Kidney epithelial cell (primary cell): ENCODE measurements at regions not wholly inside any gene's neighbourhood (a gene's known extent, or its start where the extent isn't known, plus 50 kb on each side); places are given as distances from the start of the nearest gene placed in this dataset.

Experiments used
- DNase-seq: peaks from one replicate; pipeline ENCODE4 v3.0.0-alpha.2; 2010; ENCODE audit warnings: low read depth
- H3K27me3 ChIP-seq: 2 replicates; pipeline ENCODE4 v1.6.0; 2011; ENCODE audit warnings: low read length; ENCODE audit not compliant: control insufficient read depth, insufficient read depth
- H3K36me3 ChIP-seq: 2 replicates; pipeline ENCODE4 v1.5.1; 2011; ENCODE audit warnings: low read length; ENCODE audit not compliant: control insufficient read depth, insufficient read depth
- H3K4me3 ChIP-seq: 2 replicates; pipeline ENCODE4 v1.5.1; 2011; ENCODE audit warnings: low read depth, mild to moderate bottlenecking, control low read depth, low read length
- CTCF ChIP-seq: IDR thresholded peaks from 2 replicates; pipeline ENCODE4 v1.5.1; 2011; ENCODE audit warnings: mild to moderate bottlenecking, moderate library complexity, low read length, control low read depth, inconsistent platforms; ENCODE audit not compliant: insufficient read depth, poor library complexity, severe bottlenecking

GRCh38 chr1:221457685-221458446, 284.0 kb downstream of the DUSP10 start:
- no peak for TF ChIP-seq CTCF
- H3K36me3 ChIP-seq: no peaks in the 10 kb centered on the region
- no peak overlapping the region for H3K4me3 ChIP-seq
- DNase-seq: no peak
- H3K27me3 ChIP-seq: no peaks in the 10 kb centered on the region

- H3K36me3 ChIP-seq: no peaks in the 10 kb centered on the region
- DNase-seq: no peak
- no peak overlapping the region for H3K4me3 ChIP-seq
- TF ChIP-seq CTCF: no peak
- H3K27me3 ChIP-seq: no peaks in the 10 kb centered on the region
Observed at GRCh38 chr1:221458447-221459156, 283.3 kb downstream of the DUSP10 start.

GRCh38 chr1:221459558-221459957, 282.3 kb downstream of the DUSP10 start:
- no peak for TF ChIP-seq CTCF
- H3K36me3 ChIP-seq: no peaks in the 10 kb centered on the region
- H3K27me3 ChIP-seq: no peaks in the 10 kb centered on the region
- DNase-seq: no peak
- H3K4me3 ChIP-seq: no peak overlapping the region

- TF ChIP-seq CTCF: no peak
- Histone ChIP-seq H3K27me3 (no peaks in the 10 kb centered on the region), H3K4me3 (no peak overlapping the region), H3K36me3 (no peaks in the 10 kb centered on the region)
- no peak for DNase-seq
Observed at GRCh38 chr1:221462345-221462744, 279.5 kb downstream of the DUSP10 start.

GRCh38 chr1:221468546-221468945, 273.3 kb downstream of the DUSP10 start:
- H3K27me3 ChIP-seq: no peaks in the 10 kb centered on the region
- TF ChIP-seq CTCF: no peak
- H3K4me3 ChIP-seq: no peak overlapping the region
- H3K36me3 ChIP-seq: no peaks in the 10 kb centered on the region
- no peak for DNase-seq

GRCh38 chr1:221469476-221469875, 272.4 kb downstream of the DUSP10 start:
- DNase-seq: no peak
- TF ChIP-seq CTCF: no peak
- Histone ChIP-seq H3K36me3 (no peaks in the 10 kb centered on the region), H3K27me3 (no peaks in the 10 kb centered on the region), H3K4me3 (no peak overlapping the region)
